HG02642 (cell line): ENCODE measurements at regions not wholly inside any gene's neighbourhood (a gene's known extent, or its start where the extent isn't known, plus 50 kb on each side); places are given as distances from the start of the nearest gene placed in this dataset.
"Not testable (repeated sequence)": the region's sequence is repeated elsewhere in the genome, so short reads cannot be mapped to it uniquely, and the experiment has no call there.

Source experiments
- ATAC-seq: cut with Tn5 transposase; IDR thresholded peaks from one replicate; pipeline ENCODE4 v1.9.1; 2021; ENCODE audit warnings: mild to moderate bottlenecking; ENCODE audit not compliant: unreplicated experiment, poor library complexity

- ATAC-seq, result no peak
Measured at GRCh38 chr4:128462103-128462783, 174.6 kb upstream of the PGRMC2 start.

GRCh38 chr4:128461291-128462102 lies 173.9 kb upstream of the PGRMC2 start:
- peak; percentile 62 for ATAC-seq

- ATAC-seq, result no peak
Measured at GRCh38 chr4:128459547-128459946, 171.9 kb upstream of the PGRMC2 start.

GRCh38 chr4:128458816-128459215 lies 171.2 kb upstream of the PGRMC2 start:
- ATAC-seq, result no peak

GRCh38 chr4:128457726-128458125 lies 170.1 kb upstream of the PGRMC2 start:
- no peak for ATAC-seq

- ATAC-seq, result no peak
Measured at GRCh38 chr4:128456171-128456570, 168.6 kb upstream of the PGRMC2 start.

- ATAC-seq, result no peak
Measured at GRCh38 chr4:128455480-128455879, 167.9 kb upstream of the PGRMC2 start.

GRCh38 chr4:128454881-128455280 lies 167.3 kb upstream of the PGRMC2 start:
- peak; percentile 2 for ATAC-seq

- peak; percentile 100 for ATAC-seq
Measured at GRCh38 chr4:128454281-128454871, 166.8 kb upstream of the PGRMC2 start.

GRCh38 chr4:128452415-128452814 lies 164.8 kb upstream of the PGRMC2 start:
- ATAC-seq, result no peak

- ATAC-seq, result no peak
Measured at GRCh38 chr4:128451270-128451905, 163.8 kb upstream of the PGRMC2 start.

GRCh38 chr4:128450326-128451120 lies 162.9 kb upstream of the PGRMC2 start:
- ATAC-seq, result no peak

- no peak for ATAC-seq
Measured at GRCh38 chr4:128449251-128449650, 161.6 kb upstream of the PGRMC2 start.

GRCh38 chr4:128444544-128445302 lies 157.1 kb upstream of the PGRMC2 start:
- no peak for ATAC-seq

- ATAC-seq, result no peak
Measured at GRCh38 chr4:128440923-128441322, 153.3 kb upstream of the PGRMC2 start.

GRCh38 chr4:128437023-128437422 lies 149.4 kb upstream of the PGRMC2 start:
- ATAC-seq, result not testable (repeated sequence)

GRCh38 chr4:128429023-128429613 lies 141.5 kb upstream of the PGRMC2 start:
- ATAC-seq, result not testable (repeated sequence)

GRCh38 chr4:128428397-128428796 lies 140.8 kb upstream of the PGRMC2 start:
- no peak for ATAC-seq

- ATAC-seq, result no peak
Measured at GRCh38 chr4:128427832-128428366, 140.3 kb upstream of the PGRMC2 start.
